ENCODE measurements at regions not wholly inside any gene's neighbourhood (a gene's known extent, or its start where the extent isn't known, plus 50 kb on each side); places are given as distances from the start of the nearest gene placed in this dataset.

DNA sequence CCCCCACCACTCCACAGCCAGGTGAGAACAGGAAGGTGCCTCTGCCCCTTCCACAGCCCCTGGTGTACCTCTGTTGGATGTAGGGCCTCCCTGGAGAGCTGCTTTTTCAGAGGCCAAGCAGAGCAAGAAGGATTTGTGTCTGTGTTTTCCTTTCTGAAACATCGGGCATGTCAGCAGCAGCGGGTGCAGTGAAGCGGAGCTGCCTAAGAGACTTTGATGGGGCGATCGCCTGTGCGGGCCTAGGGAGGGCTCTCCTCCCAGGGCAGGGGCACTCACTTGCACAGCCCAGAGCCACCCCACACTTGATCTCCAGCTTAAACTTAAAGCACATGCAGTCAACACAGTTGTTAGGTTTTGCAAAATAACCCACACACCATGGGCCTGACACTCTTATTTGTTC lies 324.7 kb downstream of the ACTR3B start:
- TF ChIP-seq TAF1 (IDR thresholded peaks at IDR 0.05; ENCODE audit: low read depth) (no peak), CEBPB (IDR thresholded peaks at IDR 0.05) (no peak), TCF12 (IDR thresholded peaks at IDR 0.05; ENCODE audit: low read depth) (no peak), EP300 (IDR thresholded peaks at IDR 0.05; ENCODE audit: borderline replicate concordance) (no peak), TEAD4 (IDR thresholded peaks at IDR 0.05) (no peak), NFIC (IDR thresholded peaks at IDR 0.05) (no peak), RAD21 (IDR thresholded peaks at IDR 0.05; ENCODE audit: low read depth) (no peak)
- TF ChIP-seq, protein P1, sequence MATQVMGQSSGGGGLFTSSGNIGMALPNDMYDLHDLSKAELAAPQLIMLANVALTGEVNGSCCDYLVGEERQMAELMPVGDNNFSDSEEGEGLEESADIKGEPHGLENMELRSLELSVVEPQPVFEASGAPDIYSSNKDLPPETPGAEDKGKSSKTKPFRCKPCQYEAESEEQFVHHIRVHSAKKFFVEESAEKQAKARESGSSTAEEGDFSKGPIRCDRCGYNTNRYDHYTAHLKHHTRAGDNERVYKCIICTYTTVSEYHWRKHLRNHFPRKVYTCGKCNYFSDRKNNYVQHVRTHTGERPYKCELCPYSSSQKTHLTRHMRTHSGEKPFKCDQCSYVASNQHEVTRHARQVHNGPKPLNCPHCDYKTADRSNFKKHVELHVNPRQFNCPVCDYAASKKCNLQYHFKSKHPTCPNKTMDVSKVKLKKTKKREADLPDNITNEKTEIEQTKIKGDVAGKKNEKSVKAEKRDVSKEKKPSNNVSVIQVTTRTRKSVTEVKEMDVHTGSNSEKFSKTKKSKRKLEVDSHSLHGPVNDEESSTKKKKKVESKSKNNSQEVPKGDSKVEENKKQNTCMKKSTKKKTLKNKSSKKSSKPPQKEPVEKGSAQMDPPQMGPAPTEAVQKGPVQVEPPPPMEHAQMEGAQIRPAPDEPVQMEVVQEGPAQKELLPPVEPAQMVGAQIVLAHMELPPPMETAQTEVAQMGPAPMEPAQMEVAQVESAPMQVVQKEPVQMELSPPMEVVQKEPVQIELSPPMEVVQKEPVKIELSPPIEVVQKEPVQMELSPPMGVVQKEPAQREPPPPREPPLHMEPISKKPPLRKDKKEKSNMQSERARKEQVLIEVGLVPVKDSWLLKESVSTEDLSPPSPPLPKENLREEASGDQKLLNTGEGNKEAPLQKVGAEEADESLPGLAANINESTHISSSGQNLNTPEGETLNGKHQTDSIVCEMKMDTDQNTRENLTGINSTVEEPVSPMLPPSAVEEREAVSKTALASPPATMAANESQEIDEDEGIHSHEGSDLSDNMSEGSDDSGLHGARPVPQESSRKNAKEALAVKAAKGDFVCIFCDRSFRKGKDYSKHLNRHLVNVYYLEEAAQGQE (IDR thresholded peaks at IDR 0.05; ENCODE audit: low read depth) = no peak
- TF ChIP-seq, protein P2, sequence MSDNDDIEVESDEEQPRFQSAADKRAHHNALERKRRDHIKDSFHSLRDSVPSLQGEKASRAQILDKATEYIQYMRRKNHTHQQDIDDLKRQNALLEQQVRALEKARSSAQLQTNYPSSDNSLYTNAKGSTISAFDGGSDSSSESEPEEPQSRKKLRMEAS (IDR thresholded peaks at IDR 0.05) = no peak
- TF ChIP-seq, protein P3, sequence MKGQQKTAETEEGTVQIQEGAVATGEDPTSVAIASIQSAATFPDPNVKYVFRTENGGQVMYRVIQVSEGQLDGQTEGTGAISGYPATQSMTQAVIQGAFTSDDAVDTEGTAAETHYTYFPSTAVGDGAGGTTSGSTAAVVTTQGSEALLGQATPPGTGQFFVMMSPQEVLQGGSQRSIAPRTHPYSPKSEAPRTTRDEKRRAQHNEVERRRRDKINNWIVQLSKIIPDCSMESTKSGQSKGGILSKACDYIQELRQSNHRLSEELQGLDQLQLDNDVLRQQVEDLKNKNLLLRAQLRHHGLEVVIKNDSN (IDR thresholded peaks at IDR 0.05) = no peak
